SK-N-SH treated with all-trans-retinoic acid at 6 μM for 48 hours (cell line): ENCODE measurements at regions not wholly inside any gene's neighbourhood (a gene's known extent, or its start where the extent isn't known, plus 50 kb on each side); places are given as distances from the start of the nearest gene placed in this dataset.

Source experiments
- ATAC-seq: fragments of 200-7000 bp; cut with Tn5 transposase; 3 replicates; pipeline ENCODE4 v1.9.1; 2020; ENCODE audit warnings: mild to moderate bottlenecking, moderate library complexity
- ARNTL ChIP-seq: fragments of 450-650 bp; formaldehyde crosslinking; IDR thresholded peaks from 2 replicates; pipeline ENCODE4 v1.5.0; 2020; ENCODE audit warnings: low read depth, mild to moderate bottlenecking, moderate library complexity, borderline replicate concordance
- BACH2 ChIP-seq: fragments of 250-450 bp; sonication (Bioruptor Pico); IDR thresholded peaks from 2 replicates; pipeline ENCODE4 v1.9.0; 2021; ENCODE audit warnings: mild to moderate bottlenecking, borderline replicate concordance
- CSDC2 ChIP-seq: fragments of 250-450 bp; sonication (Bioruptor Pico); IDR thresholded peaks from 2 replicates; pipeline ENCODE4 v1.5.0; 2020; ENCODE audit warnings: mild to moderate bottlenecking, moderate library complexity
- ESRRG ChIP-seq: fragments of 250-450 bp; sonication (Bioruptor Pico); IDR thresholded peaks from 2 replicates; pipeline ENCODE4 v1.6.1; 2021; ENCODE audit warnings: mild to moderate bottlenecking
- GLIS3 ChIP-seq: fragments of 250-450 bp; sonication (Bioruptor Pico); IDR thresholded peaks from 2 replicates; pipeline ENCODE4 v1.5.0; 2020; ENCODE audit warnings: mild to moderate bottlenecking, moderate library complexity
- ISL1 ChIP-seq: fragments of 250-450 bp; sonication (Bioruptor Pico); IDR thresholded peaks from 2 replicates; pipeline ENCODE4 v2.1.2; 2022; ENCODE audit warnings: mild to moderate bottlenecking, moderate library complexity
- PPARA ChIP-seq: fragments of 250-450 bp; sonication (Bioruptor Pico); IDR thresholded peaks from 2 replicates; pipeline ENCODE4 v1.5.0; 2020; ENCODE audit warnings: mild to moderate bottlenecking, borderline replicate concordance
- RARB ChIP-seq: fragments of 250-450 bp; sonication (Bioruptor Pico); IDR thresholded peaks from 2 replicates; pipeline ENCODE4 v1.8.0; 2021; ENCODE audit warnings: mild to moderate bottlenecking, moderate library complexity
- SNAI2 ChIP-seq: fragments of 250-450 bp; sonication (Bioruptor Pico); IDR thresholded peaks from 2 replicates; pipeline ENCODE4 v1.5.0; 2020; ENCODE audit warnings: mild to moderate bottlenecking, moderate library complexity
- TCF4 ChIP-seq: fragments of 250-450 bp; sonication (Bioruptor Pico); IDR thresholded peaks from 2 replicates; pipeline ENCODE4 v1.8.0; 2021; ENCODE audit warnings: mild to moderate bottlenecking, moderate library complexity, borderline replicate concordance
- TOX ChIP-seq: fragments of 250-450 bp; sonication (Bioruptor Pico); IDR thresholded peaks from 2 replicates; pipeline ENCODE4 v1.8.0; 2021; ENCODE audit warnings: mild to moderate bottlenecking, moderate library complexity, borderline replicate concordance
- ZC3H10 ChIP-seq: fragments of 250-450 bp; sonication (Bioruptor Pico); IDR thresholded peaks from 2 replicates; pipeline ENCODE4 v1.5.1; 2021; ENCODE audit warnings: mild to moderate bottlenecking, moderate library complexity
- ZFP30 ChIP-seq: fragments of 450-650 bp; formaldehyde crosslinking; IDR thresholded peaks from 2 replicates; pipeline ENCODE4 v1.5.0; 2022; ENCODE audit warnings: mild to moderate bottlenecking, moderate library complexity
- ZNF565 ChIP-seq: fragments of 450-650 bp; formaldehyde crosslinking; conservative IDR thresholded peaks from 2 replicates; pipeline ENCODE4 v1.5.0; 2020; ENCODE audit warnings: low read depth, mild to moderate bottlenecking, moderate library complexity
- TF ChIP-seq, protein P1 (sequence below): fragments of 250-450 bp; sonication (Bioruptor Pico); IDR thresholded peaks from 2 replicates; pipeline ENCODE4 v1.5.0; 2020; ENCODE audit warnings: mild to moderate bottlenecking, moderate library complexity
- TF ChIP-seq, protein P2 (sequence below): fragments of 250-450 bp; sonication (Bioruptor Pico); IDR thresholded peaks from 2 replicates; pipeline ENCODE4 v1.5.1; 2020; ENCODE audit warnings: low read depth, mild to moderate bottlenecking, moderate library complexity
- TF ChIP-seq, protein P3 (sequence below): fragments of 250-450 bp; sonication (Bioruptor Pico); IDR thresholded peaks from 2 replicates; pipeline ENCODE4 v1.5.1; 2021; ENCODE audit warnings: mild to moderate bottlenecking, moderate library complexity
- TF ChIP-seq, protein P4 (sequence below): fragments of 250-450 bp; sonication (Bioruptor Pico); IDR thresholded peaks from 2 replicates; pipeline ENCODE4 v1.8.0; 2021; ENCODE audit warnings: low read depth, mild to moderate bottlenecking, moderate library complexity, borderline replicate concordance
- TF ChIP-seq, protein P5 (sequence below): fragments of 250-450 bp; sonication (Bioruptor Pico); IDR thresholded peaks from 2 replicates; pipeline ENCODE4 v1.8.0; 2020; ENCODE audit warnings: mild to moderate bottlenecking, moderate library complexity, borderline replicate concordance

DNA sequence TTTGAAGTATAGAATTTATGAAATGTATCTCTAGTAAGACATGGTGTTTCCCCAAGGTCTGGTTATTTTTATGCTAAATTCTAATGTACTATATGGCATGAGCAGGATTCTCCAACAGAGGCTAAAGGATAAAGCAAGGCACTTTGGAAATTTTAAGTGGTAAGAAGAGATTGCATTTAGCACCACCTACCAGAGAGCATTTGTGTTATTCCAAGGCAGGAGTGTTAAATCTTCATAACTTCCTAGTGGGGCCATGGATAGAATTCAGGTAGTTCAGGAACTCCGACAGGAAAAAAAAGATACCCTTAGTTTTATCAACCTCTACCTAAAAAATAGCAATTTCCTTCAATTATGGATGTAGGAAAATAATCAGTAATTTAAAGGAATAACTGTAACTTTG lies 497.4 kb upstream of the CRIM1 start:
- TF ChIP-seq SNAI2 (CRISPR knock-in tag) (no peak), CSDC2 (no peak)
- ATAC-seq: no peak

DNA sequence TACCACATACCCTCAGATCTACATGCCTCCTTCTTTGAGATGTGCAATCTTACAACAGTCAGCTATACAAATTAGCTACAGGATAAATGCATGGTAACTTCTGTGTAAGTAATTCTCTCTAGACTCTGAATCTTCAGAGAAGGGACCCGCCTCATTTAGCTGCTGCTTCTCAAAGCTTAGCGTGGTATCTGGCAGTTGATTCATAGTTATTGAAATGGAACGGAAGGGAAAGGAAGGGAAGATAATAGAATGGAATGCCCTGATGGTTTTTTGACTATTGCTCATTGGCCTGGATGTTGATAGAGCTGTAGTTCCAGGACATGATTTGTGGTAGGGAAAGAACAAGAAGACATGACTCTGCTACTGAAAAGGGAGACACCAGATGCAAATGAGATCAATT lies 498.1 kb upstream of the CRIM1 start:
- no peak for ATAC-seq
- no peak for TF ChIP-seq ISL1 (CRISPR knock-in tag)
- TF ChIP-seq, protein P1, sequence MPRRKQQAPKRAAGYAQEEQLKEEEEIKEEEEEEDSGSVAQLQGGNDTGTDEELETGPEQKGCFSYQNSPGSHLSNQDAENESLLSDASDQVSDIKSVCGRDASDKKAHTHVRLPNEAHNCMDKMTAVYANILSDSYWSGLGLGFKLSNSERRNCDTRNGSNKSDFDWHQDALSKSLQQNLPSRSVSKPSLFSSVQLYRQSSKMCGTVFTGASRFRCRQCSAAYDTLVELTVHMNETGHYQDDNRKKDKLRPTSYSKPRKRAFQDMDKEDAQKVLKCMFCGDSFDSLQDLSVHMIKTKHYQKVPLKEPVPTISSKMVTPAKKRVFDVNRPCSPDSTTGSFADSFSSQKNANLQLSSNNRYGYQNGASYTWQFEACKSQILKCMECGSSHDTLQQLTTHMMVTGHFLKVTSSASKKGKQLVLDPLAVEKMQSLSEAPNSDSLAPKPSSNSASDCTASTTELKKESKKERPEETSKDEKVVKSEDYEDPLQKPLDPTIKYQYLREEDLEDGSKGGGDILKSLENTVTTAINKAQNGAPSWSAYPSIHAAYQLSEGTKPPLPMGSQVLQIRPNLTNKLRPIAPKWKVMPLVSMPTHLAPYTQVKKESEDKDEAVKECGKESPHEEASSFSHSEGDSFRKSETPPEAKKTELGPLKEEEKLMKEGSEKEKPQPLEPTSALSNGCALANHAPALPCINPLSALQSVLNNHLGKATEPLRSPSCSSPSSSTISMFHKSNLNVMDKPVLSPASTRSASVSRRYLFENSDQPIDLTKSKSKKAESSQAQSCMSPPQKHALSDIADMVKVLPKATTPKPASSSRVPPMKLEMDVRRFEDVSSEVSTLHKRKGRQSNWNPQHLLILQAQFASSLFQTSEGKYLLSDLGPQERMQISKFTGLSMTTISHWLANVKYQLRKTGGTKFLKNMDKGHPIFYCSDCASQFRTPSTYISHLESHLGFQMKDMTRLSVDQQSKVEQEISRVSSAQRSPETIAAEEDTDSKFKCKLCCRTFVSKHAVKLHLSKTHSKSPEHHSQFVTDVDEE (CRISPR knock-in tag): no peak
- TF ChIP-seq ARNTL (CRISPR knock-in tag): no peak
- no peak for TF ChIP-seq ZNF565 (CRISPR knock-in tag)
- no peak for TF ChIP-seq SNAI2 (CRISPR knock-in tag)
- TF ChIP-seq, protein P2, sequence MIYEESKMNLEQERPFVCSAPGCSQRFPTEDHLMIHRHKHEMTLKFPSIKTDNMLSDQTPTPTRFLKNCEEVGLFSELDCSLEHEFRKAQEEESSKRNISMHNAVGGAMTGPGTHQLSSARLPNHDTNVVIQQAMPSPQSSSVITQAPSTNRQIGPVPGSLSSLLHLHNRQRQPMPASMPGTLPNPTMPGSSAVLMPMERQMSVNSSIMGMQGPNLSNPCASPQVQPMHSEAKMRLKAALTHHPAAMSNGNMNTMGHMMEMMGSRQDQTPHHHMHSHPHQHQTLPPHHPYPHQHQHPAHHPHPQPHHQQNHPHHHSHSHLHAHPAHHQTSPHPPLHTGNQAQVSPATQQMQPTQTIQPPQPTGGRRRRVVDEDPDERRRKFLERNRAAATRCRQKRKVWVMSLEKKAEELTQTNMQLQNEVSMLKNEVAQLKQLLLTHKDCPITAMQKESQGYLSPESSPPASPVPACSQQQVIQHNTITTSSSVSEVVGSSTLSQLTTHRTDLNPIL (CRISPR knock-in tag): no peak
- TF ChIP-seq CSDC2: no peak
- no peak for TF ChIP-seq TCF4
- TF ChIP-seq ESRRG (CRISPR knock-in tag): no peak
- TF ChIP-seq ZFP30 (CRISPR knock-in tag): no peak
- TF ChIP-seq, protein P3, sequence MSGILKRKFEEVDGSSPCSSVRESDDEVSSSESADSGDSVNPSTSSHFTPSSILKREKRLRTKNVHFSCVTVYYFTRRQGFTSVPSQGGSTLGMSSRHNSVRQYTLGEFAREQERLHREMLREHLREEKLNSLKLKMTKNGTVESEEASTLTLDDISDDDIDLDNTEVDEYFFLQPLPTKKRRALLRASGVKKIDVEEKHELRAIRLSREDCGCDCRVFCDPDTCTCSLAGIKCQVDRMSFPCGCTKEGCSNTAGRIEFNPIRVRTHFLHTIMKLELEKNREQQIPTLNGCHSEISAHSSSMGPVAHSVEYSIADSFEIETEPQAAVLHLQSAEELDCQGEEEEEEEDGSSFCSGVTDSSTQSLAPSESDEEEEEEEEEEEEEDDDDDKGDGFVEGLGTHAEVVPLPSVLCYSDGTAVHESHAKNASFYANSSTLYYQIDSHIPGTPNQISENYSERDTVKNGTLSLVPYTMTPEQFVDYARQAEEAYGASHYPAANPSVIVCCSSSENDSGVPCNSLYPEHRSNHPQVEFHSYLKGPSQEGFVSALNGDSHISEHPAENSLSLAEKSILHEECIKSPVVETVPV: no peak
- TF ChIP-seq BACH2 (CRISPR knock-in tag): no peak
- no peak for TF ChIP-seq TOX (CRISPR knock-in tag)
- TF ChIP-seq, protein P4, sequence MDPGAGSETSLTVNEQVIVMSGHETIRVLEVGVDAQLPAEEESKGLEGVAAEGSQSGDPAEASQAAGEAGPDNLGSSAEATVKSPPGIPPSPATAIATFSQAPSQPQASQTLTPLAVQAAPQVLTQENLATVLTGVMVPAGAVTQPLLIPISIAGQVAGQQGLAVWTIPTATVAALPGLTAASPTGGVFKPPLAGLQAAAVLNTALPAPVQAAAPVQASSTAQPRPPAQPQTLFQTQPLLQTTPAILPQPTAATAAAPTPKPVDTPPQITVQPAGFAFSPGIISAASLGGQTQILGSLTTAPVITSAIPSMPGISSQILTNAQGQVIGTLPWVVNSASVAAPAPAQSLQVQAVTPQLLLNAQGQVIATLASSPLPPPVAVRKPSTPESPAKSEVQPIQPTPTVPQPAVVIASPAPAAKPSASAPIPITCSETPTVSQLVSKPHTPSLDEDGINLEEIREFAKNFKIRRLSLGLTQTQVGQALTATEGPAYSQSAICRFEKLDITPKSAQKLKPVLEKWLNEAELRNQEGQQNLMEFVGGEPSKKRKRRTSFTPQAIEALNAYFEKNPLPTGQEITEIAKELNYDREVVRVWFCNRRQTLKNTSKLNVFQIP (CRISPR knock-in tag): no peak
- no peak for TF ChIP-seq RARB
- no peak for TF ChIP-seq GLIS3 (CRISPR knock-in tag)
- no peak for TF ChIP-seq ZC3H10 (CRISPR knock-in tag)
- TF ChIP-seq, protein P5, sequence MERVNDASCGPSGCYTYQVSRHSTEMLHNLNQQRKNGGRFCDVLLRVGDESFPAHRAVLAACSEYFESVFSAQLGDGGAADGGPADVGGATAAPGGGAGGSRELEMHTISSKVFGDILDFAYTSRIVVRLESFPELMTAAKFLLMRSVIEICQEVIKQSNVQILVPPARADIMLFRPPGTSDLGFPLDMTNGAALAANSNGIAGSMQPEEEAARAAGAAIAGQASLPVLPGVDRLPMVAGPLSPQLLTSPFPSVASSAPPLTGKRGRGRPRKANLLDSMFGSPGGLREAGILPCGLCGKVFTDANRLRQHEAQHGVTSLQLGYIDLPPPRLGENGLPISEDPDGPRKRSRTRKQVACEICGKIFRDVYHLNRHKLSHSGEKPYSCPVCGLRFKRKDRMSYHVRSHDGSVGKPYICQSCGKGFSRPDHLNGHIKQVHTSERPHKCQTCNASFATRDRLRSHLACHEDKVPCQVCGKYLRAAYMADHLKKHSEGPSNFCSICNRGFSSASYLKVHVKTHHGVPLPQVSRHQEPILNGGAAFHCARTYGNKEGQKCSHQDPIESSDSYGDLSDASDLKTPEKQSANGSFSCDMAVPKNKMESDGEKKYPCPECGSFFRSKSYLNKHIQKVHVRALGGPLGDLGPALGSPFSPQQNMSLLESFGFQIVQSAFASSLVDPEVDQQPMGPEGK (CRISPR knock-in tag): no peak
- no peak for TF ChIP-seq PPARA (CRISPR knock-in tag)

DNA sequence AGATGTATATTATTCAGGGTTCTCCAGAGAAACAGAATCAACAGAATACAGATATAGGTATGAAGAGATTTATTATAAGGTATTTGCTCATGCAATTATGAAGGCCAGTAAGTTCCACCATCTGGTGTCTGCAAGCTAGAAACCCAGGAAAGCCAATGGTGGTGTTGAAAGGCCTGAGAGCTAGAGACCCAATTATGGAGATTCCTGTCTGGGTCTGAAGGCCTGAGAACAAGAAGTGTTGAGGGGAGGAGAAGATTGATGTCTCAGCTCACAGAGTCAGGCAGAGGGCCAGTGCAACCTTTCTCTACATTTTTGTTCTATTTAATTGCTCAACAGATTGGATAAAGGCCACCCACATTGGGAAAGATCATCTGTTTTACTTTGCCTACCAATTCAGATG lies 524.2 kb upstream of the CRIM1 start:
- no peak for ATAC-seq
- no peak for TF ChIP-seq ZC3H10 (CRISPR knock-in tag)
- no peak for TF ChIP-seq TCF4
- TF ChIP-seq BACH2 (CRISPR knock-in tag): no peak
- TF ChIP-seq, protein P3: no peak
- TF ChIP-seq ESRRG (CRISPR knock-in tag): no peak
- TF ChIP-seq RARB: no peak
- TF ChIP-seq CSDC2: no peak
- no peak for TF ChIP-seq ZNF565 (CRISPR knock-in tag)
- TF ChIP-seq, all 23 proteins: peak for 0
